ENCODE measurements at regions not wholly inside any gene's neighbourhood (a gene's known extent, or its start where the extent isn't known, plus 50 kb on each side); places are given as distances from the start of the nearest gene placed in this dataset.

DNA sequence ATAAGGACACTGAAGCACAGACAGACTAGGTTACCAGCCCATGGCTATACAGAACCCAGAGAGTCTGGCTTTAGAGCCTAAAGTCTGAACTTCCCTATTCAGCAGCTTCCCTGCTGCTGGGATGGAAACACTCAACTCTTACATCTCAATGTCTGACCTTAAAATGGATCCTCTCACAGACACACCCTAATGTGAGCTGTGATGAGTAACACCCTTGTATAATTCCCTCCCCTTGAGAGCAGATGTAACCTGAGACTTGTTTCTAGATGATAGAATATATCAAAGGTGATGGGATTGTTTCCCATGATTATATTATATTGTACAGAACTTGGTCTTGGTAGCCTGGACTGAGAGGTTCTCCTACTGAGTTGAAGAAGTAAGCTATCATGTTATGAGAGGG, 577.1 kb upstream of the KLHL29 start:
- TF ChIP-seq POLR2A (IDR thresholded peaks at IDR 0.05), result no peak
- no peak for TF ChIP-seq POLR2AphosphoS5 (IDR thresholded peaks at IDR 0.05)
- TF ChIP-seq, protein P1, sequence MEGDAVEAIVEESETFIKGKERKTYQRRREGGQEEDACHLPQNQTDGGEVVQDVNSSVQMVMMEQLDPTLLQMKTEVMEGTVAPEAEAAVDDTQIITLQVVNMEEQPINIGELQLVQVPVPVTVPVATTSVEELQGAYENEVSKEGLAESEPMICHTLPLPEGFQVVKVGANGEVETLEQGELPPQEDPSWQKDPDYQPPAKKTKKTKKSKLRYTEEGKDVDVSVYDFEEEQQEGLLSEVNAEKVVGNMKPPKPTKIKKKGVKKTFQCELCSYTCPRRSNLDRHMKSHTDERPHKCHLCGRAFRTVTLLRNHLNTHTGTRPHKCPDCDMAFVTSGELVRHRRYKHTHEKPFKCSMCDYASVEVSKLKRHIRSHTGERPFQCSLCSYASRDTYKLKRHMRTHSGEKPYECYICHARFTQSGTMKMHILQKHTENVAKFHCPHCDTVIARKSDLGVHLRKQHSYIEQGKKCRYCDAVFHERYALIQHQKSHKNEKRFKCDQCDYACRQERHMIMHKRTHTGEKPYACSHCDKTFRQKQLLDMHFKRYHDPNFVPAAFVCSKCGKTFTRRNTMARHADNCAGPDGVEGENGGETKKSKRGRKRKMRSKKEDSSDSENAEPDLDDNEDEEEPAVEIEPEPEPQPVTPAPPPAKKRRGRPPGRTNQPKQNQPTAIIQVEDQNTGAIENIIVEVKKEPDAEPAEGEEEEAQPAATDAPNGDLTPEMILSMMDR (IDR thresholded peaks at IDR 0.05), result no peak
